ENCODE measurements at regions not wholly inside any gene's neighbourhood (a gene's known extent, or its start where the extent isn't known, plus 50 kb on each side); places are given as distances from the start of the nearest gene placed in this dataset.
A peak's percentile ranks its signal among the peaks of the same experiment; 100 is the strongest.
"Not testable (repeated sequence)": the region's sequence is repeated elsewhere in the genome, so short reads cannot be mapped to it uniquely, and the experiment has no call there.

GRCh38 chr7:149334930-149335329 lies 72.9 kb downstream of the ZNF783 start:
- no peak for DNase-seq (ENCODE audit: low spot score)

DNA sequence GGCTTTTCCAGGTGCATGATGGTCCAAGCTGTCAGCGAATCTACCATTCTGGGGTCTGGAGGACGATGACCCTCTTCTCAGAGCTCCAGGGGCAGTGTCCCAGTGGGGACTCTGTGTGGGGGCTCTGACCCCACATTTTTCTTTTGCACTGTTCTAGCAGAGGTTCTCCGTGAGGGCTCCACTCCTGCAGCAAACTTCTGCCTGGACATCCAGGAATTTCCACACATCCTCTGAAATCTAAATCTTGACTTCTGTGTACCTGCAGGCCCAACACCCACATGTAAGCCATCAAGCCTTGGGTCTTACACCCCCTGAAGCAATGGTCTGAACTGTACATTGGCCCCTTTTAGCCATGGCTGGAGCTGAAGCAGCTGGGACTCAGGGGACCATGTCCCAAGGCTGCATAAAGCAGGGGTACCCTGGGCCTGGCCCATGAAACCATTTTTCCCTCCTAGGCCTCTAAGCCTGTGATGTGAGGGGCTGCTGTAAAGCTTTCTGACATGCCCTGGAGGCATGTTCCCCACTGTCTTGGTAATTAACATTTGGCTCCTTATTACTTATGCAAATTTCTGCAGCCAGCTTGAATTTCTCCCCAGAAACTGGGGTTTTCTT lies 86.9 kb downstream of the ZNF783 start:
- ATAC-seq (no peak), DNase-seq (ENCODE audit: low spot score) (no peak)

More at GRCh38 chr7:149334930-149335329, 72.9 kb downstream of the ZNF783 start:
- no peak for ATAC-seq

DNA sequence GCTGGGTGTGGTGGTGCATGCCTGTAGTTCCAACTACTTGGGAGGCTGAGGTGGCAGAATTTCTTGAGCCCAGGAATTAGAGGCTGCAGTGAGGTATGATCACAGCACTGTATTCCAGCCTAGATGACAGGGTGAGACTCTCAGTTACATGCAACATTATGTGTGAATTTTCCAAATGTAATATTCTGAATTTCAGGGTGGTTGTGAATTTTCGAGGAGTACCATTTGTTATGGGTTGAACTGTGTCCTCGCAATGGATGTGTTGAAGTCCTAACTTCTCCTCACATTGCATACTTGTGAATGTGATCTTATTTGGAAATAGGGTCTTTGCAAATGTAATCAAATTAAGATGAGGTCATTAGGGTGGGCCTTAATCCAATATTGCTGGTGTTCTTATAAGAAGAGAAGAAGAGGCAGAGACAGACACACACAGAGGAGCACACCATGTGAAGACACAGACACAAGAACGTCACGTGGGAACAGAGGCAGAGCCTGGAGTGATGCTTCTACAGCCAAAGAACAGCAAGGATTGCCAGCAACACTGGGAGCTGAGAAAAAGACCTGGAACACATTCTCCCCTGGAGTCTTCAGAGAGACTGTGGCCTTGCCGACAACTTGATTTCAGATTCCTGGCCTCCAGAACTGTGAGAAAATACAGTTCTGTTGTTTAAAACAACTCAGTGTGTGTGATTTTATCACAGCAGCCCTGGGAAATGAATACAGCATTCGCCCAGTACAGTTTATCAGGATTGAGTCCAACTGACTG lies 91.9 kb downstream of the ZNF783 start:
- no peak for DNase-seq (ENCODE audit: low spot score)
- no peak for ATAC-seq

DNA sequence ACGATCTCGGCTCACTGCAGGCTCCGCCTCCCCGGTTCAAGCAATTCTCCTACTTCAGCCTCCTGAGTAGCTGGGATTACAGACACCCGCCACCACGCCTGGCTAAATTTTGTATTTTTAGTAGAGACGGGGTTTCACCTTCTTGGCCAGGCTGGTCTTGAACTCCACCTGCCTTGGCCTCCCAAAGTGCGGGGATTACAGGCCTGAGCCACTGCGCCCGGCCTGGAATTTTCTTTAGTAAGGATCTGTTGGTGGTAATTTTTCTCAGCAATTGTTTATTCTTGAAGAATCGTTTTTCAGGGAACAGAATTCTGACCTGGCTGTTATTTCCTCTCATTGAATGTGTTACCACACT lies 93.0 kb downstream of the ZNF783 start:
- not testable (repeated sequence) for DNase-seq (ENCODE audit: low spot score)

DNA sequence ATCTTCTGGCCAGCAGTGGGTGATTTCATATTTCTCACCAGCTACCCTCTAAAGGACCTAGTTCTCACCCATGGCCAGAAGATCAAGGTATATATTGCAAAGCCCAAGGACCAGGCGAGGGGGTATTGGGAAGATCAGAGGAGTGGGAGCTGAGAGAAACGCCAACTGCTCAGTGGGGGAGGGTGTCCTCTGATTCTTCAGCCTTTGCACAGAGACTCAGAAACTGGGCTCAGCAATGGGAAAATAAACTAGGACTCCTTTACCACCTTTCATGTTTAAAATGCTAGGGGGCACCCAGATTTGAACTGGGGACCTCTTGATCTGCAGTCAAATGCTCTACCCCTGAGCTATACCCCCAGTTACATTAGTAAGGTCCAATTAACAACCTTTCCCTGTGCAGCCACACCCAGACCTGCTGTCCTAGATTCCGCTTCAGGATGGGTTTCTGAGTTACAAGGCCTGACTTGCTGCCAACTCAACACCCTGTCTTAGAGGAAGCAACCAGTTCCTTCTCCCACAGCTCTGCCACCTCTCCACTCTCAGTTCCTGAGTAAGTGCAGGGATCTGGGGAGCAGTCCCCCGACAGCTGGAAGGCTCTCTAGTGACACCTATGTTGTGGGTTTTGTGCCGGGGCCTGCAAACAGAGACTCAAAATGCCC lies 93.5 kb downstream of the ZNF783 start:
- ATAC-seq: peak; percentile 44
- no peak for DNase-seq (ENCODE audit: low spot score)

More for the DNA sequence above, 93.0 kb downstream of the ZNF783 start:
- ATAC-seq: not testable (repeated sequence)

GRCh38 chr7:149362696-149363095 lies 98.2 kb downstream of the ZNF777 start:
- DNase-seq (ENCODE audit: low spot score) (no peak), ATAC-seq (no peak)

DNA sequence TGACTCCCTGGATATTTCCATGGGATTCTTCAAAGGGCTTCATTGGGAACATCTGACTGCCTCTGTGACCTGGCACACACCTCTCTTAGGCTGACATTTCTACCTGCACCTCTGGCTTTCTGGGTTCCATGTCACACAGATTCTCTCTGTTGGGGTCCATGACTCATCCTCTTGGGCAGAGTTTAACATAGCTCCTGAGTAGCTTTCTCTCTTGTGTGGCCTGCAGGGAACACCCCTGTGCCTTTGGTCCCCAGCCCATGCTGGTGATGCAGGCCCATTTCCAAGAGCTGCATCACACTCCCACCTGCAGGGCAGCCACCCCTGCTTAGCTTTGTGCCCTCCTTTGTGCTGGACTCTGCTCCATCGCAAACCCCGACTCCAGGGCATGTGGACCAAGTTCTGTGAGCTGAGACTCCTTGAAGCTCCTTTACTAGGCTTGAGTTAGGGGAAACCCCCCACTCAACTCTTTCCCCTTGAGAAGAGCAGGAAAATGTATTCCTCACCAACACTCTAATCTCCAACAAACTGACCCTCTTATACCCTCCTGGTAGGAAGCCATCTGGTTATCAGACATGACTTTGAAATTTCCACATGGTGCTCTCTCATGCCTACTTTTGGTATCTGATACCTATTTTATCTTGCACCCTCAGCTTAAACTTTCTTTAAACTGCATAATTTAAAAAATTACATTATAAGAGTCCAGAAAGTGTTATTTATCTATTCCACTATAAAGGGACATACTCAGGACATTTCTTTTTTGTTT lies 93.3 kb downstream of the ZNF777 start:
- DNase-seq (ENCODE audit: low spot score) (no peak), ATAC-seq (no peak)

DNA sequence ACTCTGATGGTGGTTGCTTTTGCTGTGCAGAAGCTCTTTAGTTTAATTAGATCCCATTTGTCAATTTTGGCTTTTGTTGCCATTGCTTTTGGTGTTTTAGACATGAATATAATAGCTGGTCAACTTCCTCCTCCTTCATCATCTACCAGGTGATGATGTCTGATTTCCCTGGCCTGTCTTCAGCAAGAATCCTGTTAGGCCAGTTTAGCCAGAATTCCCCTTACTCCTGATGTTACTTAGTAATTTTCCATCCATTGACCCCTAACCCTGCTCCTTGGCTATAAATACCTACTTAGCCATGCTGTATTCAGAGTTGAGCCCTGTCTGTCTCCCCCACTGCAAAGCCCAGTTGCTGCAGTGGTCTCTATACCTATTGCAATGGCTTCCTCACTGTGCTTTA lies 91.4 kb downstream of the ZNF777 start:
- ATAC-seq (no peak), DNase-seq (ENCODE audit: low spot score) (no peak)

- no peak for ATAC-seq
Observed at GRCh38 chr7:149370790-149371189, 90.1 kb downstream of the ZNF777 start.

GRCh38 chr7:149373089-149373488 lies 87.8 kb downstream of the ZNF777 start:
- no peak for ATAC-seq

More at GRCh38 chr7:149370790-149371189, 90.1 kb downstream of the ZNF777 start:
- no peak for DNase-seq (ENCODE audit: low spot score)

DNA sequence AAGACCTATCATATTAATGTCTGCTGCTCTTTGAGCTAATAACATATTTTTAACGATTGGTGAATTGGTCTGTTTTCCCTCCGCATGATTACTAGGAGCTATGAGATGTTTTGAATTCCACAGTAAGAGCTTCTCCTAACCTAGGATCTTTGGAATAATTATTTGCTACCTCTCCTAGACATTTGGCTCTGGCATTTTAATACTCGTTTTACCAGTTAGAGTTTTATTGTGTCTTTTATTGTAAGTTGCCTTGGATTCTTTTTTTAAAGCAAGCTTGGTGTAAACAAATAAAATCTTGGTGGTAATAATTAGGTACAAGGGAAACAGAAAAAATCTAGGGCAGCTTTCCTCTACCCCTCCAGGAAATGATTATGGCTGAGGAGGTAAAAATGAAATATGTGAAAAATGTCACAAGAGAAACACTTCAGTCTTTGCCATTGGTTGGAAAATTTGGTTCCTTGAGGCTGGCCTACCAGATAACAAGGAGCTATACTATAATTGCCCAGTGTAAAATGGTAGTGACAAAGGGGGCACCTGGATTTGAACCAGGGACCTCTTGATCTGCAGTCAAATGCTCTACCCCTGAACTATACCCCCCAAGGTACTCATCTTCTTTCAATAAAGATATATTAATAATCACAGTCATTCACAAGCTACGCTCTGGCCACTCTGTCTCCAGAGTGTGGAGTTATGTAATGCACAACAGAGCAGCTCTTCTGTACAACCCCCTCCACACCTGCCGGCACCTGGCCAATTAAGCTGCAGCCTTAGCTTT lies 85.4 kb downstream of the ZNF777 start:
- no peak for ATAC-seq
- DNase-seq (ENCODE audit: low spot score): no peak

More at GRCh38 chr7:149373089-149373488, 87.8 kb downstream of the ZNF777 start:
- no peak for DNase-seq (ENCODE audit: low spot score)

DNA sequence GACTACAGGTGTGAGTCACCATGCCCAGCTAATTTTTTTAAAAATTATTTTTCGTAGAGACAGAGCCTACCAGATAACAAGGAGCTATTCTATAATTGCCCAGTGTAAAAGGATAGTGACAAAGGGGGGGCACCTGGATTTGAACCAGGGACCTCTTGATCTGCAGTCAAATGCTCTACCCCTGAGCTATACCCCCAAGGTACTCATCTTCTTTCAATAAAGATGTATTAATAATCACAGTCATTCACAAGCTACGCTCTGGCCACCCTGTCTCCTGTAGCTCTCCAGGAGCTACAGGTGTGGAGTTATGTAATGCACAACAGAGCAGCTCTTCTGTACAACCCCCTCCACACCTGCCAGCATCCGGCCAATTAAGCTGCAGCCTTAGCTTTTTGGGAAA lies 83.5 kb downstream of the ZNF777 start:
- no peak for DNase-seq (ENCODE audit: low spot score)
- no peak for ATAC-seq

GRCh38 chr7:149379625-149380024 lies 81.2 kb downstream of the ZNF777 start:
- DNase-seq (ENCODE audit: low spot score) (no peak), ATAC-seq (no peak)

GRCh38 chr7:149381245-149381644 lies 79.6 kb downstream of the ZNF777 start:
- ATAC-seq: peak; percentile 88
- DNase-seq (ENCODE audit: low spot score): no peak
